GM23338 (cell line): ENCODE measurements at regions not wholly inside any gene's neighbourhood (a gene's known extent, or its start where the extent isn't known, plus 50 kb on each side); places are given as distances from the start of the nearest gene placed in this dataset.

ENCODE experiments used
- ATAC-seq: fragments of 200-7000 bp; cut with Tn5 transposase; 3 replicates; pipeline ENCODE4 v1.9.1; 2020
- DNase-seq: peaks from one replicate; pipeline ENCODE4 v3.0.0-alpha.2; 2015; ENCODE audit warnings: low spot score
- H2AFZ ChIP-seq: fragments of 200-600 bp; sonication (generic); 2 replicates; pipeline ENCODE4 v1.8.0; 2016; ENCODE audit warnings: antibody characterized with exemption, mild to moderate bottlenecking, moderate library complexity
- H3F3A ChIP-seq: fragments of 200-600 bp; sonication (generic); replicated peaks from 2 replicates; pipeline ENCODE4 v1.8.0; 2017; ENCODE audit warnings: antibody characterized with exemption, mixed run types, low read depth
- H3K27ac ChIP-seq: fragments of 200-600 bp; sonication (generic); 2 replicates; pipeline ENCODE4 v1.6.1; 2016; ENCODE audit warnings: low read depth
- H3K27me3 ChIP-seq: fragments of 200-600 bp; sonication (generic); 2 replicates; pipeline ENCODE4 v1.8.0; 2016; ENCODE audit warnings: mild to moderate bottlenecking, mixed run types, moderate library complexity; ENCODE audit not compliant: insufficient read depth
- H3K36me3 ChIP-seq: fragments of 200-600 bp; sonication (generic); 2 replicates; pipeline ENCODE4 v1.8.0; 2016; ENCODE audit warnings: mild to moderate bottlenecking; ENCODE audit not compliant: insufficient read depth
- H3K4me1 ChIP-seq: fragments of 200-600 bp; sonication (generic); 2 replicates; pipeline ENCODE4 v1.8.0; 2016; ENCODE audit warnings: mild to moderate bottlenecking, moderate library complexity; ENCODE audit not compliant: insufficient read depth
- H3K4me2 ChIP-seq: fragments of 200-600 bp; sonication (generic); 2 replicates; pipeline ENCODE4 v1.7.1; 2017; ENCODE audit warnings: mixed run types
- H3K4me3 ChIP-seq: fragments of 200-600 bp; sonication (generic); 2 replicates; pipeline ENCODE4 v1.6.1; 2016; ENCODE audit warnings: mixed run types
- H3K79me2 ChIP-seq: fragments of 200-600 bp; sonication (generic); replicated peaks from 2 replicates; pipeline ENCODE4 v1.8.0; 2017; ENCODE audit warnings: mild to moderate bottlenecking; ENCODE audit not compliant: insufficient read depth
- H3K9me2 ChIP-seq: fragments of 200-600 bp; sonication (generic); 2 replicates; pipeline ENCODE4 v1.8.0; 2017; ENCODE audit not compliant: insufficient read depth
- H4K20me1 ChIP-seq: fragments of 200-600 bp; sonication (generic); replicated peaks from 2 replicates; pipeline ENCODE4 v1.8.0; 2017; ENCODE audit warnings: mild to moderate bottlenecking; ENCODE audit not compliant: insufficient read depth
- H3K27ac Mint-ChIP-seq: 2 replicates; pipeline ENCODE4 v1.8.0; 2020; ENCODE audit warnings: inconsistent platforms, mild to moderate bottlenecking, moderate library complexity, mixed read lengths
- H3K27me3 Mint-ChIP-seq: 3 replicates; pipeline ENCODE4 v1.8.0; 2022; ENCODE audit warnings: low read depth, mild to moderate bottlenecking, moderate library complexity, mixed read lengths, inconsistent platforms; ENCODE audit not compliant: insufficient read depth, poor library complexity
- H3K36me3 Mint-ChIP-seq: 3 replicates; pipeline ENCODE4 v1.8.0; 2021; ENCODE audit warnings: low read depth, mild to moderate bottlenecking, inconsistent platforms, moderate library complexity, mixed read lengths
- H3K4me1 Mint-ChIP-seq: 3 replicates; pipeline ENCODE4 v1.8.0; 2020; ENCODE audit warnings: mild to moderate bottlenecking, inconsistent platforms, mixed read lengths
- H3K4me3 Mint-ChIP-seq: 3 replicates; pipeline ENCODE4 v1.8.0; 2021; ENCODE audit warnings: moderate library complexity, mild to moderate bottlenecking, inconsistent platforms, mixed read lengths
- H3K9me3 Mint-ChIP-seq: 3 replicates; pipeline ENCODE4 v1.8.0; 2020; ENCODE audit warnings: moderate library complexity, mild to moderate bottlenecking, inconsistent platforms, mixed read lengths
- CREB1 ChIP-seq: fragments of 250-450 bp; sonication (Bioruptor Pico); IDR thresholded peaks from 2 replicates; pipeline ENCODE4 v1.5.0; 2020; ENCODE audit warnings: low read depth, mild to moderate bottlenecking, moderate library complexity
- EZH2 ChIP-seq: fragments of 200-600 bp; sonication (generic); IDR thresholded peaks from one replicate; pipeline ENCODE4 v1.8.0; 2017; ENCODE audit warnings: antibody characterized with exemption, mild to moderate bottlenecking, low read depth; ENCODE audit not compliant: unreplicated experiment
- EZH2phosphoT487 ChIP-seq: fragments of 200-600 bp; sonication (generic); IDR thresholded peaks from one replicate; pipeline ENCODE4 v1.8.1; 2018; ENCODE audit warnings: antibody characterized with exemption; ENCODE audit not compliant: unreplicated experiment
- JUNB ChIP-seq: IDR thresholded peaks from one replicate; pipeline ENCODE4 v1.6.1; 2016; ENCODE audit warnings: antibody characterized with exemption; ENCODE audit not compliant: unreplicated experiment
- NANOG ChIP-seq: IDR thresholded peaks from 2 replicates; pipeline ENCODE4 v1.6.1; 2016; ENCODE audit warnings: antibody characterized with exemption, borderline replicate concordance
- POLR2AphosphoS5 ChIP-seq: IDR thresholded peaks from 2 replicates; pipeline ENCODE4 v1.6.1; 2016; ENCODE audit warnings: antibody characterized with exemption, low read depth
- STAT1 ChIP-seq: IDR thresholded peaks from one replicate; pipeline ENCODE4 v1.6.1; 2016; ENCODE audit warnings: antibody characterized with exemption; ENCODE audit not compliant: unreplicated experiment
- ZNF114 ChIP-seq: fragments of 250-450 bp; sonication (Bioruptor Pico); IDR thresholded peaks from 2 replicates; pipeline ENCODE4 v1.5.0; 2020; ENCODE audit warnings: mild to moderate bottlenecking, moderate library complexity
- ZNF331 ChIP-seq: fragments of 250-450 bp; sonication (Bioruptor Pico); IDR thresholded peaks from 2 replicates; pipeline ENCODE4 v1.5.0; 2020; ENCODE audit warnings: low read depth, mild to moderate bottlenecking, moderate library complexity
- TF ChIP-seq, protein P1 (sequence below), 2 experiments: fragments of 200-600 bp in 1 of 2; sonication (generic) in 1 of 2; conservative IDR thresholded peaks; 2 replicates each; pipeline versions ENCODE4 v1.5.1 to v1.6.1; 2016 to 2017; ENCODE audit warnings: antibody characterized with exemption in 2 of 2, low read depth in 2 of 2, mild to moderate bottlenecking in 2 of 2, moderate library complexity in 1 of 2
- TF ChIP-seq, protein P2 (sequence below): IDR thresholded peaks from one replicate; pipeline ENCODE4 v1.6.1; 2018; ENCODE audit warnings: antibody characterized with exemption; ENCODE audit not compliant: unreplicated experiment
- TF ChIP-seq, protein P3 (sequence below): IDR thresholded peaks from 2 replicates; pipeline ENCODE4 v1.6.1; 2016; ENCODE audit warnings: antibody characterized with exemption
- TF ChIP-seq, protein P4 (sequence below): fragments of 250-450 bp; sonication (Bioruptor Pico); IDR thresholded peaks from 2 replicates; pipeline ENCODE4 v1.5.0; 2020; ENCODE audit warnings: mild to moderate bottlenecking, moderate library complexity

DNA sequence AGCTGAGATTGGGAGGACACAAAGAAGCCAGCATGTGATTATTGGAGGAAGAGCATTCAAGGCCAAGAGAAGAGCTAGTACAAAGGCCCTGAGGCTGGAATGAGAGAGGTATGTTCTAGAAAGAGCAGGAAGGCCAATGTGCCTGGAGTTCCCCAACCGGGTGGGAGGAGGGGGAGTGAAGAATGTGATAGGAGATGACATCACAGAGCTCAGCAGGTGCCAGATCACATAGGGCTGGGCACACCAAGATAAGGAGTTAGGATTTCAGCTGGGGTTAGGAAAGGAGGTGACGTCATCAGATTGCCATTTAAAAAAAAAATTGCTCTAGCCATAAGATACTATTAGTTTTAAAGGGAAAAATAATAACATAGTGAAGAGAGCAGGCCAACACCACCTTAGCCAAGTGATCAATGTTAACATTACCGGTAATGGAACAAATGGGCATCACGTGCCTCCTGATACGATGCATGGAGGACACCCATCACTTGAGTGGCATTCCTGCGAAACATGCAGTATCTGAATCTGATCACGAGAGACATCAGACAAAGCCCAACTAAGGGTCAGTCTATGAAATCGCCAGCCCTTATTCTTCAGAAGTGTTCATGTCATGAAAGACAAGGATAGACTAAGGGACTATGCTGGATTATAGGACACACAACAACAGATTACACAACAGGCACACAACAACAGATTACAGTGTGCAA lies 344.3 kb downstream of the BCOR start:
- Histone ChIP-seq H4K20me1 (no peaks in the 10 kb centered on the region), H3K4me1 (no peaks in the 10 kb centered on the region), H2AFZ (no peak overlapping the region), H3K4me2 (no peak overlapping the region), H3K27ac (no peak overlapping the region), H3F3A (no peaks in the 10 kb centered on the region), H3K27me3 (no peaks in the 10 kb centered on the region), H3K4me3 (no peak overlapping the region), H3K36me3 (no peaks in the 10 kb centered on the region), H3K9me2 (no peaks in the 10 kb centered on the region), H3K79me2 (no peaks in the 10 kb centered on the region)
- no peaks in the 10 kb centered on the region; the same call in 2 of the 3 replicates for H3K9me3 Mint-ChIP-seq
- H3K4me1 Mint-ChIP-seq: peaks cover 13% of the 10 kb centered on the region
- H3K27me3 Mint-ChIP-seq: peaks cover 4% of the 10 kb centered on the region
- no peaks in the 10 kb centered on the region for H3K36me3 Mint-ChIP-seq
- no peak overlapping the region for H3K4me3 Mint-ChIP-seq
- ATAC-seq: no peak
- TF ChIP-seq, protein P1, sequence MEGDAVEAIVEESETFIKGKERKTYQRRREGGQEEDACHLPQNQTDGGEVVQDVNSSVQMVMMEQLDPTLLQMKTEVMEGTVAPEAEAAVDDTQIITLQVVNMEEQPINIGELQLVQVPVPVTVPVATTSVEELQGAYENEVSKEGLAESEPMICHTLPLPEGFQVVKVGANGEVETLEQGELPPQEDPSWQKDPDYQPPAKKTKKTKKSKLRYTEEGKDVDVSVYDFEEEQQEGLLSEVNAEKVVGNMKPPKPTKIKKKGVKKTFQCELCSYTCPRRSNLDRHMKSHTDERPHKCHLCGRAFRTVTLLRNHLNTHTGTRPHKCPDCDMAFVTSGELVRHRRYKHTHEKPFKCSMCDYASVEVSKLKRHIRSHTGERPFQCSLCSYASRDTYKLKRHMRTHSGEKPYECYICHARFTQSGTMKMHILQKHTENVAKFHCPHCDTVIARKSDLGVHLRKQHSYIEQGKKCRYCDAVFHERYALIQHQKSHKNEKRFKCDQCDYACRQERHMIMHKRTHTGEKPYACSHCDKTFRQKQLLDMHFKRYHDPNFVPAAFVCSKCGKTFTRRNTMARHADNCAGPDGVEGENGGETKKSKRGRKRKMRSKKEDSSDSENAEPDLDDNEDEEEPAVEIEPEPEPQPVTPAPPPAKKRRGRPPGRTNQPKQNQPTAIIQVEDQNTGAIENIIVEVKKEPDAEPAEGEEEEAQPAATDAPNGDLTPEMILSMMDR (conservative IDR thresholded peaks at IDR 0.05; ENCODE audit: low read depth in 2 of 2): no peak
- no peak for TF ChIP-seq POLR2AphosphoS5
- no peak for TF ChIP-seq CREB1
- TF ChIP-seq, protein P2, sequence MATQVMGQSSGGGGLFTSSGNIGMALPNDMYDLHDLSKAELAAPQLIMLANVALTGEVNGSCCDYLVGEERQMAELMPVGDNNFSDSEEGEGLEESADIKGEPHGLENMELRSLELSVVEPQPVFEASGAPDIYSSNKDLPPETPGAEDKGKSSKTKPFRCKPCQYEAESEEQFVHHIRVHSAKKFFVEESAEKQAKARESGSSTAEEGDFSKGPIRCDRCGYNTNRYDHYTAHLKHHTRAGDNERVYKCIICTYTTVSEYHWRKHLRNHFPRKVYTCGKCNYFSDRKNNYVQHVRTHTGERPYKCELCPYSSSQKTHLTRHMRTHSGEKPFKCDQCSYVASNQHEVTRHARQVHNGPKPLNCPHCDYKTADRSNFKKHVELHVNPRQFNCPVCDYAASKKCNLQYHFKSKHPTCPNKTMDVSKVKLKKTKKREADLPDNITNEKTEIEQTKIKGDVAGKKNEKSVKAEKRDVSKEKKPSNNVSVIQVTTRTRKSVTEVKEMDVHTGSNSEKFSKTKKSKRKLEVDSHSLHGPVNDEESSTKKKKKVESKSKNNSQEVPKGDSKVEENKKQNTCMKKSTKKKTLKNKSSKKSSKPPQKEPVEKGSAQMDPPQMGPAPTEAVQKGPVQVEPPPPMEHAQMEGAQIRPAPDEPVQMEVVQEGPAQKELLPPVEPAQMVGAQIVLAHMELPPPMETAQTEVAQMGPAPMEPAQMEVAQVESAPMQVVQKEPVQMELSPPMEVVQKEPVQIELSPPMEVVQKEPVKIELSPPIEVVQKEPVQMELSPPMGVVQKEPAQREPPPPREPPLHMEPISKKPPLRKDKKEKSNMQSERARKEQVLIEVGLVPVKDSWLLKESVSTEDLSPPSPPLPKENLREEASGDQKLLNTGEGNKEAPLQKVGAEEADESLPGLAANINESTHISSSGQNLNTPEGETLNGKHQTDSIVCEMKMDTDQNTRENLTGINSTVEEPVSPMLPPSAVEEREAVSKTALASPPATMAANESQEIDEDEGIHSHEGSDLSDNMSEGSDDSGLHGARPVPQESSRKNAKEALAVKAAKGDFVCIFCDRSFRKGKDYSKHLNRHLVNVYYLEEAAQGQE: no peak
- TF ChIP-seq EZH2: no peak
- no peak for TF ChIP-seq ZNF114
- no peak for TF ChIP-seq EZH2phosphoT487
- TF ChIP-seq, protein P3, sequence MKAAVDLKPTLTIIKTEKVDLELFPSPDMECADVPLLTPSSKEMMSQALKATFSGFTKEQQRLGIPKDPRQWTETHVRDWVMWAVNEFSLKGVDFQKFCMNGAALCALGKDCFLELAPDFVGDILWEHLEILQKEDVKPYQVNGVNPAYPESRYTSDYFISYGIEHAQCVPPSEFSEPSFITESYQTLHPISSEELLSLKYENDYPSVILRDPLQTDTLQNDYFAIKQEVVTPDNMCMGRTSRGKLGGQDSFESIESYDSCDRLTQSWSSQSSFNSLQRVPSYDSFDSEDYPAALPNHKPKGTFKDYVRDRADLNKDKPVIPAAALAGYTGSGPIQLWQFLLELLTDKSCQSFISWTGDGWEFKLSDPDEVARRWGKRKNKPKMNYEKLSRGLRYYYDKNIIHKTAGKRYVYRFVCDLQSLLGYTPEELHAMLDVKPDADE: no peak
- no peak for TF ChIP-seq JUNB
- TF ChIP-seq ZNF331 (CRISPR knock-in tag): no peak
- TF ChIP-seq, protein P4, sequence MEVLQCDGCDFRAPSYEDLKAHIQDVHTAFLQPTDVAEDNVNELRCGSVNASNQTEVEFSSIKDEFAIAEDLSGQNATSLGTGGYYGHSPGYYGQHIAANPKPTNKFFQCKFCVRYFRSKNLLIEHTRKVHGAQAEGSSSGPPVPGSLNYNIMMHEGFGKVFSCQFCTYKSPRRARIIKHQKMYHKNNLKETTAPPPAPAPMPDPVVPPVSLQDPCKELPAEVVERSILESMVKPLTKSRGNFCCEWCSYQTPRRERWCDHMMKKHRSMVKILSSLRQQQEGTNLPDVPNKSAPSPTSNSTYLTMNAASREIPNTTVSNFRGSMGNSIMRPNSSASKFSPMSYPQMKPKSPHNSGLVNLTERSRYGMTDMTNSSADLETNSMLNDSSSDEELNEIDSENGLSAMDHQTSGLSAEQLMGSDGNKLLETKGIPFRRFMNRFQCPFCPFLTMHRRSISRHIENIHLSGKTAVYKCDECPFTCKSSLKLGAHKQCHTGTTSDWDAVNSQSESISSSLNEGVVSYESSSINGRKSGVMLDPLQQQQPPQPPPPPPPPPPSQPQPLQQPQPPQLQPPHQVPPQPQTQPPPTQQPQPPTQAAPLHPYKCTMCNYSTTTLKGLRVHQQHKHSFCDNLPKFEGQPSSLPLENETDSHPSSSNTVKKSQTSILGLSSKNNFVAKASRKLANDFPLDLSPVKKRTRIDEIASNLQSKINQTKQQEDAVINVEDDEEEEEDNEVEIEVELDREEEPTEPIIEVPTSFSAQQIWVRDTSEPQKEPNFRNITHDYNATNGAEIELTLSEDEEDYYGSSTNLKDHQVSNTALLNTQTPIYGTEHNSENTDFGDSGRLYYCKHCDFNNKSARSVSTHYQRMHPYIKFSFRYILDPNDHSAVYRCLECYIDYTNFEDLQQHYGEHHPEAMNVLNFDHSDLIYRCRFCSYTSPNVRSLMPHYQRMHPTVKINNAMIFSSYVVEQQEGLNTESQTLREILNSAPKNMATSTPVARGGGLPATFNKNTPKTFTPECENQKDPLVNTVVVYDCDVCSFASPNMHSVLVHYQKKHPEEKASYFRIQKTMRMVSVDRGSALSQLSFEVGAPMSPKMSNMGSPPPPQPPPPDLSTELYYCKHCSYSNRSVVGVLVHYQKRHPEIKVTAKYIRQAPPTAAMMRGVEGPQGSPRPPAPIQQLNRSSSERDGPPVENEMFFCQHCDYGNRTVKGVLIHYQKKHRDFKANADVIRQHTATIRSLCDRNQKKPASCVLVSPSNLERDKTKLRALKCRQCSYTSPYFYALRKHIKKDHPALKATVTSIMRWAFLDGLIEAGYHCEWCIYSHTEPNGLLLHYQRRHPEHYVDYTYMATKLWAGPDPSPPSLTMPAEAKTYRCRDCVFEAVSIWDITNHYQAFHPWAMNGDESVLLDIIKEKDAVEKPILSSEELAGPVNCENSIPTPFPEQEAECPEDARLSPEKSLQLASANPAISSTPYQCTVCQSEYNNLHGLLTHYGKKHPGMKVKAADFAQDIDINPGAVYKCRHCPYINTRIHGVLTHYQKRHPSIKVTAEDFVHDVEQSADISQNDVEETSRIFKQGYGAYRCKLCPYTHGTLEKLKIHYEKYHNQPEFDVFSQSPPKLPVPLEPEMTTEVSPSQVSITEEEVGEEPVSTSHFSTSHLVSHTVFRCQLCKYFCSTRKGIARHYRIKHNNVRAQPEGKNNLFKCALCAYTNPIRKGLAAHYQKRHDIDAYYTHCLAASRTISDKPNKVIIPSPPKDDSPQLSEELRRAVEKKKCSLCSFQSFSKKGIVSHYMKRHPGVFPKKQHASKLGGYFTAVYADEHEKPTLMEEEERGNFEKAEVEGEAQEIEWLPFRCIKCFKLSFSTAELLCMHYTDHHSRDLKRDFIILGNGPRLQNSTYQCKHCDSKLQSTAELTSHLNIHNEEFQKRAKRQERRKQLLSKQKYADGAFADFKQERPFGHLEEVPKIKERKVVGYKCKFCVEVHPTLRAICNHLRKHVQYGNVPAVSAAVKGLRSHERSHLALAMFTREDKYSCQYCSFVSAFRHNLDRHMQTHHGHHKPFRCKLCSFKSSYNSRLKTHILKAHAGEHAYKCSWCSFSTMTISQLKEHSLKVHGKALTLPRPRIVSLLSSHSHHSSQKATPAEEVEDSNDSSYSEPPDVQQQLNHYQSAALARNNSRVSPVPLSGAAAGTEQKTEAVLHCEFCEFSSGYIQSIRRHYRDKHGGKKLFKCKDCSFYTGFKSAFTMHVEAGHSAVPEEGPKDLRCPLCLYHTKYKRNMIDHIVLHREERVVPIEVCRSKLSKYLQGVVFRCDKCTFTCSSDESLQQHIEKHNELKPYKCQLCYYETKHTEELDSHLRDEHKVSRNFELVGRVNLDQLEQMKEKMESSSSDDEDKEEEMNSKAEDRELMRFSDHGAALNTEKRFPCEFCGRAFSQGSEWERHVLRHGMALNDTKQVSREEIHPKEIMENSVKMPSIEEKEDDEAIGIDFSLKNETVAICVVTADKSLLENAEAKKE (CRISPR knock-in tag): no peak
- TF ChIP-seq NANOG: no peak
- no peak for TF ChIP-seq STAT1
- no peak overlapping the region for H3K27ac Mint-ChIP-seq
- peak; percentile 29 for DNase-seq
